ENCODE measurements at regions not wholly inside any gene's neighbourhood (a gene's known extent, or its start where the extent isn't known, plus 50 kb on each side); places are given as distances from the start of the nearest gene placed in this dataset.

DNA sequence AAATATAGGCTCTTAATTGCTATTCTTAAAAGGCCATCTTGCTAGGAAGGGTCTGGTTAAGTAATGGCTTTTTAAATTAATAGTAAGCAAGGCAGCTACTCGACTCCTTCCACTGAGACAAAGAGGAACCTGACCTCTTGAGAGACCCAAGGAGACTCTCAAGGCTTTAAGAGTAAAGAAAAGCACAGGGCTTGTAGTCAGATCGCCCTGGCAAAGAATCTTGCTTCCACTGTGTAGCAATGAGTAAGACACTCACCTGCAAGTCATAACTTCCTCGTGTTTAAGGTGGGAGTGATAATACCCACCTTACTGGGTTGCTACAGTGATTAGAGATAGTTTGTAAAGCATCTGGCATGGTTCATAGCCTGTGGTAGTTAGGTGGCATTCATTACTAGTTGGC lies 274.5 kb downstream of the TSN start:
- H3K36me3 ChIP-seq = no peaks in the 10 kb centered on the region
- no peak for TF ChIP-seq POLR2A (IDR thresholded peaks at IDR 0.05)
- TF ChIP-seq, protein P1, sequence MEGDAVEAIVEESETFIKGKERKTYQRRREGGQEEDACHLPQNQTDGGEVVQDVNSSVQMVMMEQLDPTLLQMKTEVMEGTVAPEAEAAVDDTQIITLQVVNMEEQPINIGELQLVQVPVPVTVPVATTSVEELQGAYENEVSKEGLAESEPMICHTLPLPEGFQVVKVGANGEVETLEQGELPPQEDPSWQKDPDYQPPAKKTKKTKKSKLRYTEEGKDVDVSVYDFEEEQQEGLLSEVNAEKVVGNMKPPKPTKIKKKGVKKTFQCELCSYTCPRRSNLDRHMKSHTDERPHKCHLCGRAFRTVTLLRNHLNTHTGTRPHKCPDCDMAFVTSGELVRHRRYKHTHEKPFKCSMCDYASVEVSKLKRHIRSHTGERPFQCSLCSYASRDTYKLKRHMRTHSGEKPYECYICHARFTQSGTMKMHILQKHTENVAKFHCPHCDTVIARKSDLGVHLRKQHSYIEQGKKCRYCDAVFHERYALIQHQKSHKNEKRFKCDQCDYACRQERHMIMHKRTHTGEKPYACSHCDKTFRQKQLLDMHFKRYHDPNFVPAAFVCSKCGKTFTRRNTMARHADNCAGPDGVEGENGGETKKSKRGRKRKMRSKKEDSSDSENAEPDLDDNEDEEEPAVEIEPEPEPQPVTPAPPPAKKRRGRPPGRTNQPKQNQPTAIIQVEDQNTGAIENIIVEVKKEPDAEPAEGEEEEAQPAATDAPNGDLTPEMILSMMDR (IDR thresholded peaks at IDR 0.05) = no peak
- 29 to 44% methylated on average over 3 of the region's 3 CpGs for WGBS, 2 donors
- H3K27me3 ChIP-seq = no peaks in the 10 kb centered on the region
- no peak for DNase-seq
- no peaks in the 10 kb centered on the region for H3K9me3 ChIP-seq
- no peaks in the 10 kb centered on the region for H3K4me1 ChIP-seq
- H3K27ac ChIP-seq = no peak overlapping the region
- H3K4me3 ChIP-seq = no peak overlapping the region
- intact Hi-C loops (cut with DNase I) = no loop called here

DNA sequence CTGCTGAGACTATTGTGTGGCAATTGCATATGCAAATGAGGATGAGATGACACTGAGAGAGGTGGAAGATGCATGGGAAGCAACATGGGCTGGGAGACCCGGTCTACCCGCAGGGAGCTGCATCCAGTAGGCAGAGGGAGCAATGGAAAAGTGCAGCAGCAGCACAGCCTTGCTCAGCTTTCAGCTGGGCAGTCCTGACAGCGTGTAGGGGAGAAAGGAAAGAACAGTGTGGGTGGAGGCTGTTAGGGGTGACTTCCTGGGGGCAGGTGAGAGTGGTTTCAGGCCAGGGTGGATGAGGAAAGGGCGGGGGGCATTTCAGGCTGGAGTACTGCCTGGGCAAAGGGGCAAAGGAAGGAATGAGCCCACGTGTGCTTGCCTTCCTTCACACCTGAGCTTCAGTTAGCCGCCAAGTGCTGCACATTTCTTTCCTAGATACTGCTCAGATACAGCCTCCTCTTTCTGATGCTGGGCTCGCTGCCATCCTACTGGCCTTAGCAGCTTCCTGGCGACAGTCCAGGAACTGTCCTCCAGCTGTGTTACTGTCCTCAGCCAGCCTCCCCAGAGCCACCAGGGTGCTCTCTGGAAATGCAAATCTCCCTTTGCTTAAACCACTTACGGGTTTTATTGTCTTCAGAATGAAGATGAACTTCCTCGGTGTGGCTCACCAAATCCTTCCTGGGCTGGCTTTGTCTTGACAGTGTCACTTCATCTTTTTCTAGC lies 276.3 kb downstream of the TSN start:
- no peak for DNase-seq
- WGBS, 2 donors = 57 to 58% methylated on average over 9 to 10 of the region's 10 CpGs
- Histone ChIP-seq H3K36me3 (no peaks in the 10 kb centered on the region), H3K9me3 (no peaks in the 10 kb centered on the region), H3K27ac (no peak overlapping the region), H3K4me1 (no peaks in the 10 kb centered on the region), H3K27me3 (no peaks in the 10 kb centered on the region), H3K4me3 (no peak overlapping the region)
- TF ChIP-seq, protein P1 (IDR thresholded peaks at IDR 0.05) = no peak
- TF ChIP-seq POLR2A (IDR thresholded peaks at IDR 0.05) = no peak
- intact Hi-C loops (cut with DNase I) = no loop called here

DNA sequence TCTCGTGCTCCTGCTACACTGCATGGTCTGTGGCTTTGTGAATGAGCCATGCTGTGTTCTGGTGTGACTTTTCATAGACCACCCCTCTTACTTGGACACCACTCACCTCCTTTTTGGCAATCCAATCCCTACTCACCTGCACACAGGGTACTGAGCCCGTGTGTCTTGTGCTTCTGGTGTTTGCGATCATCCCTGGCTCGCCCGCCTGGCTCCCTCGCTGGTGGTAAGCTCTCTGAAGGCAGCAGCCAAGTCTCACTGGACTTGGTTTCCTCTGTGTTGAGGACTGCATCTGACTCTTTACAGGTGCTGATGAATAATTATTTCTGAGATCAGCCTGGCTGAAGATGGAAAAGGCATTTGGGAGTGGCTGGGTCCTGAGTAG lies 276.8 kb downstream of the TSN start:
- no peak for DNase-seq
- no peaks in the 10 kb centered on the region for H3K27me3 ChIP-seq
- no peak overlapping the region for H3K27ac ChIP-seq
- TF ChIP-seq, protein P1 (IDR thresholded peaks at IDR 0.05) = no peak
- TF ChIP-seq POLR2A (IDR thresholded peaks at IDR 0.05) = no peak
- no peak overlapping the region for H3K4me3 ChIP-seq
- no peaks in the 10 kb centered on the region for H3K9me3 ChIP-seq
- H3K4me1 ChIP-seq = no peaks in the 10 kb centered on the region
- 75 to 81% methylated on average over 6 of the region's 6 CpGs for WGBS, 2 donors
- intact Hi-C loops (cut with DNase I) = no loop called here
- no peaks in the 10 kb centered on the region for H3K36me3 ChIP-seq

DNA sequence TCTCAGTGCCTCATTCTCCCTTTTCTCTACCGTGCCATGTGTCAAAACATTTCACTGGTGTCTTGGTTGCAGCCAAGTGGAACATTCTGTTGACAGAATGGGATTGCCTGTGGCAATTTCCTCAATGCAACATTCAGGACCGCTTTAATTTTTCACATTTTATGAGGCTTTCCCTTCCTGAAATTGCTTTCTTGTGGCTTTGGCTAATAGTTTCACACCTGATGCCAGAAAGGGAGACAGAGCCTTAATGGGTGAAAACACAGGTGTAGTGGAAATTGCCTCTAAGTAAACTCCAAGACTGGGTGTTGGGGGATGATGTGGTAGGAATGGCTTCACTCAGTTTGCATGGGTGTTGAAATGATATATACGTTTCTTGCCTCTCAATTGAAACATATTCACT lies 278.3 kb downstream of the TSN start:
- no peak for DNase-seq
- Histone ChIP-seq H3K4me3 (no peak overlapping the region), H3K4me1 (no peaks in the 10 kb centered on the region), H3K9me3 (no peaks in the 10 kb centered on the region), H3K36me3 (no peaks in the 10 kb centered on the region), H3K27me3 (no peaks in the 10 kb centered on the region), H3K27ac (no peak overlapping the region)
- intact Hi-C loops (cut with DNase I) = no loop called here
- TF ChIP-seq, protein P1 (IDR thresholded peaks at IDR 0.05) = no peak
- no peak for TF ChIP-seq POLR2A (IDR thresholded peaks at IDR 0.05)
- 40 to 54% methylated on average over 3 of the region's 3 CpGs for WGBS, 2 donors

DNA sequence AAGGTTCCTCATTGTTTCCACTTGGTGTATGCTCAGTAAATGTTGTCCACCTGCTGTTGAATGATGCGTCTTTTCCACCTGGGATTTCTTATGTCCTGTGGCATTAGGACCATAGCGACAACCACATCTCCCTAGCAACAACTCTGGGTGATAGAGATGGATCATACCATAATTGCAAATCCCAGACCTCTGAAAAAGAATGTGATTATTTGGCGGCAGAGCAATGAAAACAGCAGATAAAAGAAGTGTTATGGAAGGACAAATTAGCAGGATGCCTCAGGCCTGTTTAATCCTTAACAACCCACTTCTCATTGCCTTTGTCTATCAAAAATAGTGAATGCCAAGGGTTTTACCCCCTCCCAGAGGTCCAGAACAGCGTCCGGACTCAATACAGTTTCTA lies 278.9 kb downstream of the TSN start:
- Histone ChIP-seq H3K27ac (no peak overlapping the region), H3K36me3 (no peaks in the 10 kb centered on the region), H3K4me1 (no peaks in the 10 kb centered on the region), H3K9me3 (no peaks in the 10 kb centered on the region), H3K4me3 (no peak overlapping the region), H3K27me3 (no peaks in the 10 kb centered on the region)
- 54 to 61% methylated on average over 5 of the region's 5 CpGs for WGBS, 2 donors
- TF ChIP-seq POLR2A (IDR thresholded peaks at IDR 0.05) = no peak
- TF ChIP-seq, protein P1 (IDR thresholded peaks at IDR 0.05) = no peak
- intact Hi-C loops (cut with DNase I) = no loop called here
- DNase-seq = no peak

All from esophagus squamous epithelium (tissue), 5 donors.